Activated effector memory CD4-positive, alpha-beta T cell treated with Interleukin-2 at 50 U/mL for 16 hours (primary cell): ENCODE measurements at regions not wholly inside any gene's neighbourhood (a gene's known extent, or its start where the extent isn't known, plus 50 kb on each side); places are given as distances from the start of the nearest gene placed in this dataset.
"Not testable (repeated sequence)": the region's sequence is repeated elsewhere in the genome, so short reads cannot be mapped to it uniquely, and the experiment has no call there.

Experiments
- DNase-seq: peaks from one replicate; pipeline ENCODE4 v3.0.0-alpha.2; 2020

DNA sequence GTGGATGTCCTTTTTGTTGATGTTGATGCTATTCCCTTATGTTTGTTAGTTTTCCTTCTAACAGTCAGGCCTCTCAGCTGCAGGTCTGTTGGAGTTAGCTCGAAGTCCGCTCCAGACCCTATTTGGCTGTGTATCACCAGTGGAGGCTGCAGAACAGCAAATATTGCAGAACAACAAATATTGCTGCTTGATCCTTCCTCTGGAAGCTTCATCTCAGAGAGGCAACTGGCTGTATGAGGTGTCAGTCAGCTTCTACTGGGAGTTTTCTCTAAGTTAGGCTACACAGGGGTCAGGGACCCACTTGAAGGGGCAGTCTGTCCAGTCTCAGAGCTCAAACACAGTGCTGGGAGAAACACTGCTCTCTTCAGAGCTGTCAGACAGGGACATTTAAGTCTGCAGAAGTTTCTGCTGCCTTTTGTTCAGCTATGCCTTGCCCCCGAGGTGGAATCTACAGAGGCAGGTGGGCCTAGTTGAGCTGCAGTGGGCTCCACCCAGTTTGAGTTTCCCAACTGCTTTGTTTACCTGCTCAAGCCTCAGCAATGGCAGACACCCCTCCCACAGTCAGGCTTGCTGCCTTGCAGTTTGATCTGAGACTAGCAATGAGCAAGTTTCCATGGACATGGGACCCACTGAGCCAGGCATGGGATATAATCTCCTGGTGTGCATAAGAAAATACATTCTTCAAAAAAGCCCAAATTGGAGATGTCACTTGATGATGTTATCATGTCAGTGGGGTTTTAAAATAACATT lies 99.5 kb downstream of the KDM5D start:
- no peak for DNase-seq

DNA sequence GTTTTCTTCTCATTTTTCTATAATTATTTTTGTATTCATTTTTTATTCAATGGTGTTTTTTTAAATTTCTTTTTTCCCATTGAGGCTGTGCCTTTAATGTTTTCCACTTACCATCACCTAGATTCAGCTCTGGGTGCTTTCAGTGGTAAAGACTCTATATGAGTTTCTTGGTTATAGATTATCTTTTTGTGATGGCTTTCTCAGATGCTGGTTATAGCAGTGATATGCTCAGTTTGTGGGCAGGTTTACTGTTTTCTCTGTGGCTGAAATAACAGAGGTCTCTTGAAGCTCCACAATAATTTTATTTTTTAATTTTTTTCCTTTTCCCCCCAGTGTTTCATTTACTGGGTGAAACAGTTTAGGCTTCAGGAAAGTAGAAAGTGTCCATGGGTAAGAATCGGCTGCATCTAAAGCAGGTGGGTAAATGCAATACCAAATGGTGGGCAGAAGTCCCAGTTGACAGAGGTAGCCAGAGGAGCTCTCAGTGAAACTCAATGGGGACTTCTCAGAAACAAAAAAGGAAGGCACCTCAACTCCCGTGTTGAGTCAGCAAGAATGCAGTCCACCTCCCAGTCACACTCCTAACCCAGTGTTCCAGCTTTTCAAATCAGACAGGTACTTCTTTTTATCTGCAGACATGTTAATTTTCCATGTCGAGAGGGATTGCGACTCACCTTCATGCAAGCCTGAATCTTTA lies 106.7 kb downstream of the KDM5D start:
- DNase-seq, result no peak

DNA sequence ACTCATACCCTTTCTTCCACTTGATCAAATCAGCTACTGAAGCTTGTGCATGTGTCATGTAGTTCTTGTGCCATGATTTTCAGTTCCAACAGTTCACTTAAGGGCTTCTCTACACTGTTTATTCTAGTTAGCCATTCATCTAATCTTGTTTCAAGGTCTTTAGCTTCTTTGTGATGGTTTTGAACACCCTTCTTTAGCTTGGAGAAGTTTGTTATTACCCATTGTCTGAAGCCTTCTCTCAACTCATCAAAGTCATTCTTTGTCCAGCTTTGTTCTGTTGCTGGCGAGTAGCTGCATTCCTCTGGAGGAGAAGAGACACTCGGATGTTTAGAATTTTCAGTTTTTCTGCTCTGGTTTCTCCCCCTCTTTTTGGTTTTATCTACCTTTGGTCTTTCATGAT lies 115.6 kb downstream of the KDM5D start:
- no peak for DNase-seq

DNA sequence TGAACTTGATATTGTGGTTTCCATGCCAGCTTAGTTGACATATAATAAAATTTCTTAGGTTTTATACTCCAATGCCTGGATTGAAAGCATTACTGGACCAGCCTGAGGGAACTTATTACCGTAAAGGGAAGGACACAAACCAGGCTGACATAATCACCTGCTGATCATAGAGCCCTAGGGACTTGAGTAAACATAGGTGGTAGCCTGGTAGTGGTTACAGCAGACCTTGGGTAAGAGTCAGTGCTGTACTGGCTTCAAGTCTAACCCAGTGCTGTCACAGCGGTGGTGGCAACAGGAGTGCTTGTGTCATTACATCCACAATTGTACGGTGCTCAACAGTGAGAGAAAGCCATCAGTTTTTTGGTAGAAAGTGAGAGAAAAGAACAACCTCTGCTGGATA lies 122.1 kb downstream of the KDM5D start:
- DNase-seq, result no peak

DNA sequence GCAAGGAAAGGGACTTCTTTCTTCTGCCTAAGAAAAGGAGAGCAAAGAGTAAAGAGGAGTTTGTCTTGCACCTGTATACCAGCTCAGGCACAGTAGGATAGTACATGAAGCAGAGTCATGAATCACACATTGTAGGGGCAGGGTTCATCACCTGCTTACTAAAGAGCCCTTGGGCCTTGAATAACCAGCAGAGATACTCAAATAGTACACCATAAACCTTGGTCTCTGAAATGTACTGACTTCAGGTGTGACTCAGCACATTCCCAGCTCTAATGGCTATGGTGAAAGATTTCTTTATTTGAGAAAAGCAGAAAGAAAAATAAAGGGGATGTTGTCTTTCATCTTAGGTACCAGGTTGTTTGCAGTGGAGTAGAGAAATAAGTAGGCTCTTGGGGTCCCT lies 122.8 kb downstream of the KDM5D start:
- DNase-seq, result no peak

DNA sequence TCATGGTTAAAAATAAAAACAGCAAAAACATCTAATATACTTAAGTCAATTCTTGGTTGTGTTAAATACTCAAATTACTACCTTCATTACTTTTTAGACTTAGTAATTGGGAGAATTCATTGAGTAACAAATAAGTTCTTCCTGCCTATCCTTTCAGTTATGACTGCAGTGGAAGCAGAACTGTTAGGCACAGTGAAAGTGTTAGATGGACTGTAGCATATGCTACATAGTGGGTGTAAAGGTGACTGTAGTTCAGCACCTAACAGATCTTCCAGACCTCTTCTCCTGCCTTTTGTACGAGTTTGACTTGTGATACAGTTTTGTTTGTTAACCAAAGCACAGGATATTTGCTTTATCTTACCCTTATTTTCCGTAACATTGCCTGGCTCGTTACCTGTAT lies 143.4 kb downstream of the KDM5D start:
- no peak for DNase-seq

DNA sequence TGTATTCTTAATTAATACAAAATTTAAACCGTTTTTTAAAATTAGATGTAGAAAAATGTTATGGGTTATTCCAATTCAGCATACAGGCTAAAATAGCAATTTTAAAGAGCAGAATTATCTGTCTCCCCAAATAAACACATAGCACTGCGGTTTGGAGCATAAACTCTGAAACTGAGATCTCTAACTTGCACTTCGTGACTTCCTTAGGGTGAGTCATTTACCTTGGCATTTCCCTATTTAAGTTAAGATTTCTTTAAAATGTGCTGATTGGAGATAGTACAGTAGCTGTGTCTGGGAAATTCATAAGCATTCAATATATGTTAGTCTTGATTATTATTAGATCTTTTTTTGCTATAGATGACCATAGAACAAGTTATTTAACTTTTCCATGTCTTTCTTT lies 143.8 kb downstream of the KDM5D start:
- DNase-seq, result no peak

DNA sequence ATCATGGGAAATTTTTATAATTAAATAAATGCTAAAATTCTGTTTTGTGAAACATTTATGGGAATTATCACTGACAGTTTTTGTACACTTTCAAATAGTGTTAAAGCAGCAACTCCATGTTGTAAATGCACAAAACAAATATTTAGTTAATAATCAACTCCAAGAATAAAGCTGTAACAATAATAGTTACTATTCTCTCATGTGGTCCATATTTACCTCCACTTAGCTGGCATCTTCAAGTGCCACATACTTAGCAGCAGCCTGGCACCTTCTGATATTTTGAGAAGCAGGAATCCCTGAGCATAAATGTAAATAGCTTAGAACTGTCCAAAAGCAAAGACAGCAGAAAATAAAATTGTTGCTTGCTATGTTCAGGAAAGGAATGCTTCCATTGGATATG lies 154.3 kb downstream of the KDM5D start:
- DNase-seq, result no peak

DNA sequence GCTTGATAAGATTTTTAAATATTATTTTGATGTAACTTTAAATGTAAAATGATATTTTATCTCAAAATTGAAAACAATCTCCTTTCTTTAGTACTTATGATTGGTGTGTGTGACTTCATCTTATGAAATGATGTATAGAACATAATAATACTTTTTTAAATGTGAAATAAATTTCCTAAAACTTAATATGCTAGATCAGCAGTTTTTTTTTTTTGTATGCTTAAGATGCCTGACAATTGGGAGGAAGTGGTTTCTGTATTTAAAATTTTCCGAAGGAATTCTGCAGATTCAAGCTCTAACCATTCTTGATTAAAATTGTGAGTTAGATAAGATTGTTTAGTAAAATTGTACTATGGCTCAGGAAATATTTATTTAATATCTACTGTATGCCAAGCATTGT lies 154.9 kb downstream of the KDM5D start:
- no peak for DNase-seq

DNA sequence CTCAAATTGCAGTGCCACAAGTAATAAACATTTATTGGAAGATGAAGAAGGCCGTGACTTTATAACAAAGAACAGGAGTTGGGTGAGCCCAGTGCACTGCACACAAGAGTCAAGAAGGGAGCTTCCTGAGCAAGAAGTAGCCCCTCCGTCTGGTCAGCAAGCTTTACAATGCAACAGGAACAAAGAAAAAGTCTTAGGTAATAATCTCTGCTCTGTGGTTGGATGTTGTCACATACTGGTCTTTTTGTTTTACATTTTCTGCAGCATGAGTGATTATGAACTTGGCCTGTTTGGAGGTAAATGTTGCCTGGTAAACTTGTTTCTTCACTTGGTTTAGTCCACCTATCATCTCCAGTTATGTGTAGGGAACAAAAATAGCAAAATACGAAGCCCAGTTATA lies 157.2 kb downstream of the KDM5D start:
- no peak for DNase-seq

DNA sequence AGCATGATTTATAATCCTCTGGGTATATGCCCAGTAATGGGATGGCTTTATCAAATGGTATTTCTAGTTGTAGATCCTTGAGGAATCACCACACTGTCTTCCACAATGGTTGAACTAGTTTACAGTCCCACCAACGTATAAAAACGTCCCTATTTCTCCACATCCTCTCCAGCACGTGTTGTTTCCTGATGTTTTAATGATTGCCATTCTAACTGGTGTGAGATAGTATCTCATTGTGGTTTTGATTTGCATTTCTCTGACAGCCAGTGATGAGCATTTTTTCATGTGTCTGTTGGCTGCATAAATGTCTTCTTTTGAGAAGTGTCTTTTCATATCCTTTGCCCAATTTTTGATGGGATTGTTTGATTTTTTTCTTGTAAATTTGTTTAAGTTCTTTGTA lies 163.5 kb downstream of the KDM5D start:
- DNase-seq, result not testable (repeated sequence)

DNA sequence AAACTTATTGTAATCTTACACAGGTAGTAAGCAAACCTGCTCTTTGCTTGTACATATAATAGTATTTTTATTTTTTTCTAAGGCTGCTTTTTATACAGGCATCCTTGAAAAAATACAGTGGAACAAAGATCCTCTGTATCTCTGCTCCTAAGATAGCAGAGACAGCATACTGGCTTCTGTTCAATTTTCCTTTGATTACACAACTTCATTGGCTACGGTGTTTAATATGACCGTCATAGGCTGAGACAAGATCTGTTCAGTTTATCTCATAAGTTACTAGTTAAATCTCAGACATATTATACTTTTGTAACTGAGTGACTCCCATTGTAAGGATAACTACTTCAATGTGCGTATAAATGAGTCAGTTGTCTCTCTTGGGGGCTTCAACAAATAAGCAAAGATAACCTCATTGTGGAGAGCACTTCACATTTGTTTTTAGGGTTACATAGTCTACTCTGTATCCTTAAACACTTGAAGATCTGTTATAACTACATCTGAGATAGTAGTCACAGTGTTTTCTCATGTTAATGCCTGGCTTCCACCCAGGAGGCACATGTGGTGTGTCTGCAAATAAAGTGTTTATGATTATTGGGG lies 166.1 kb downstream of the KDM5D start:
- no peak for DNase-seq

DNA sequence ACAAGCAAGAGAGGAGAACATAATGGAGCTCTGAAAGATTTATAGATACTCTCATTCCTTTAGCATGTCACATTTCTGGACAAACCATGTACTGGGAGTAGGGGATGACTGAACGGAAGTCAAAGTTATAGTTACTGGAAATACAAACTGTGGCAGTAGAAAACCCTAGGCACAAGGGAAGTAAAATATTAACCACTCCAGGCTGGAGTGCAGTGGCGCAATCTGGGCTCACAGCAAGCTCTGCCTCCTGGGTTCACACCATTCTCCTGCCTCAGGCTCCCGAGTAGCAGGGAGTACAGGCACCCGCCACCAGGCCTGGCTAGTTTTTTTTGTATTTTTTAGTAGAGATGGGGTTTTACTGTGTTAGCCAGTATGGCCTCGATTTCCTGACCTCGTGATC lies 167.3 kb downstream of the KDM5D start:
- DNase-seq, result no peak

DNA sequence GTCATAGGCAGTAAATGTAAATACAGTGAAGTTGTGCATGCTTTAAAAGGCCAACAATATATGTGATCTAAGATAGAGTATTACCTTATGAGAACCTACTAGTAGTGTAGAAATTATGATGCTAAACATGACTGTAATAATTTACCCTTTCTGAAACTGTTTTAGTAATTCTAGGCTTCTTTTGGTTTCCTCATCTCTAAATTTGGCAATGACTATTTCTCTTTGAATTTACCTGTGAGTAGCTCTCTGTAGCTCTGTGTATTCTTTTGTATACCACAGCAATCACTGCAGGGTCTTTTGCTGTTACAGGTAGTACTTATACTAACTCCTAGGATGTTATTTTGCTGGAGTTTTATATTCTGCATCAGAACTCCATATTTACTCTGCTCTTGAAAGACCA lies 169.6 kb downstream of the KDM5D start:
- DNase-seq, result no peak

DNA sequence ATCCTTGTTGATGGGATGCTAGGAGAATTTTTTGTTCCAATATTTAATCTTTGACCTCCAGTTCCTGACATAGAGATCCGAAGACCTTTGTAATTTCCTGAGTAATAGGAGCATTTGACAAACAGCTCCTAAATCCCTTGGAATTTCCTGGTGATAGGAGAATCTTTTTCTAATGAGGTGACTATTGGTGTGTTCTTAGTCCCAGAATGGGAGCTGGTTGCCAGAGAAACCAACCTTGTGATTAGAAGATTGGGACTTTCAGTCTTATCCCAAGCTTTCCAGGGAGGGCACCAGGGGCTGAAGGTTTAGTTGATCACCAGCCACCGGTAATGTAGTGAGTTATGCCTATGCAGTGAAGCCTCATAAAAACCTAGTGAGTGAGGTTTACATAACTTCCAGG lies 170.9 kb downstream of the KDM5D start:
- no peak for DNase-seq

DNA sequence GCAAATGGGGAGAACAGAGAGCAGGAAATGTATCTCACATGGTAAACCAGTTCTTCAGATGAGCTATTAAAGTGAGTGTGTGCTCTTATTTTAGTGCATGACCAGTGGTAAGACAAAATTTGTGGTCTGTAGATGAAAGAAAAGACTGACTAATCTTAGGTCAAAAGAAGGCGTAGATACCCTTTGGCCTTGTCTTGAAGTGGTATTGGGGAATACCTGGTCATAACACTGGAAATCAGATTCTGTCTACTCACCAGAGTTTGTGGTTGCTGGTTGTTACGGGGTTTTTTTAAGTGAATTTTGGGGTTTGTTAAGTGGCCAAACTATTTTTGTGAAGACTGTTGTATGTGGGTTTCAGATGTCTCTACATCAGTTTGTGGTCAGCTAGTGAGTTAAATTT lies 173.5 kb downstream of the KDM5D start:
- no peak for DNase-seq

DNA sequence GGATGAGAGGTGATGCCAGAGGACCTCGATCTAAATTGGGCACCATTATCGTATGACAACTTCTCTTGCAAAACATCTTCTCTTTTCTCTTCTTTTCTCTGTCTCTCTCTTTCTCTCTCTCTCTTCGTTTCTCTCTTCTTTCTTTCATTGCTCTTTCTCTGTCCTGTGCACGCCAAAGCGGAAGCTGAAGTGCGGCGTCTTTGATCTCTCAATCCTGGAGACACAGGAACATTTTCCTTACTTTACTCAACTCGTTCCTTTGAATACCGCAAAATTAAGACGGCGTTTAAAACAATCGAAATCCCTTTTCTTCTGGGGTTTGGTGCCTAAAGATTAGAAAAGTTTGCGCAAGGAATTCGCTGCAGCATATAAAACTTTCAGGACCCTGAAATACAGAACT lies 176.6 kb downstream of the KDM5D start:
- no peak for DNase-seq

DNA sequence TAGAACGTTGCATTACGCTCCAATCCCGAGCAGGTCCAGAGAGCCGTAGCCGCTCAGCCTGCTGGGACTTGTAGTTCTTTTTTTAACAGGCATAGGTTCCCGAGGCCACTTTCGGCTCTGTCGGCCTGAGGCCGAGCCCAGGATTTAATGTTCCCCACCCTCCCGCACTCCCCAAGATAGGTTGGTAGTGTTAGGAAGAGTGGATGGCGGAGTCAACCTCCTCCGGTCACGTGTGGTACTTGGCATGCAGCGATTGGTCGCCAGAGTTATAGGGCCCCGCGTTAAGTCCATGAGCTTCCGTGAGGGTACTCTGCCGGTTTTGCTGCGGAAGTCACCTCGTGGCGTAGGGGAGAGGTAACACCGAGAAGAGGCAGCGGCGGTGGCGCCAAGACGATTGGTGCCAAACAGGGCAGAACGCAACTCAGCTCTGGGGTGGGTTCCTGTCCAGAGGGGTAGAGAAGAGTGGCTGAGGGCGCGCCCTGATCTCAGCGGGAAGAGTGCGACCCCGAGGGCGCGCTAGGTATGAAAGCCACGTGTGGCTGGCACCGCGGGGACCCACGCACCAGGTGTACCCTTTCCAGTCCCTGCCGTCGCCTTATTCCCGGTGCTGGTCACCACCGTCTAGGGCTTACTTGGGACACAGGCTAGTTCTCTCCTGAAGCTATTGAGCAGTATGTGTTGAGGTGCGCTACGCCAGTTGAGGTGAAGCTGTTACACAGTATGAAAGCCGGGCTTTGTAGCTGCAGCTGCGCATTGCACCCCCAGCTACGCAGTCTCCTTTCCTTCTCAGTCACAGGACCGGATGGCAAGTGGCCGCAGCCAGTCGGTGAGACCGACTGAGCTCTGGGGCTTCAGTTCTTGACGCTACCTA lies 177.2 kb downstream of the KDM5D start:
- peak; percentile 72 for DNase-seq

DNA sequence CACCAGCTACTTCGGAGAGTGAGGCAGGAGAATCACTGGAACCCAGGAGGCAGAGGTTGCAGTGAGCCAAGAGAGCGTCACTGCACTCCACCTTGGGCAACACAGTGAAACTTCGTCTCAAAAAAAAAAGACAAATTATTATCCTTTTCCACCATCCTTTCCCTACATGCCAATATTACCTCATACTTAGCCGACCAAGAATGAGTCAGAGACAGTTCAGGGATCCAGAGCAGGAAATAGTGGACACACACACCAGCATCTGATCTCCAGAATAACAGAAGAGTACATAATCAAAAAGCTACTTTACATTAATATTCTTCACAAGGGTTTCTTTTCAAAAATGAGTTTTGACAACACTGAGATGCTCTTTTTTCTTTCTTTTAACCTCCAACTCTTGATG lies 185.4 kb downstream of the KDM5D start:
- no peak for DNase-seq

DNA sequence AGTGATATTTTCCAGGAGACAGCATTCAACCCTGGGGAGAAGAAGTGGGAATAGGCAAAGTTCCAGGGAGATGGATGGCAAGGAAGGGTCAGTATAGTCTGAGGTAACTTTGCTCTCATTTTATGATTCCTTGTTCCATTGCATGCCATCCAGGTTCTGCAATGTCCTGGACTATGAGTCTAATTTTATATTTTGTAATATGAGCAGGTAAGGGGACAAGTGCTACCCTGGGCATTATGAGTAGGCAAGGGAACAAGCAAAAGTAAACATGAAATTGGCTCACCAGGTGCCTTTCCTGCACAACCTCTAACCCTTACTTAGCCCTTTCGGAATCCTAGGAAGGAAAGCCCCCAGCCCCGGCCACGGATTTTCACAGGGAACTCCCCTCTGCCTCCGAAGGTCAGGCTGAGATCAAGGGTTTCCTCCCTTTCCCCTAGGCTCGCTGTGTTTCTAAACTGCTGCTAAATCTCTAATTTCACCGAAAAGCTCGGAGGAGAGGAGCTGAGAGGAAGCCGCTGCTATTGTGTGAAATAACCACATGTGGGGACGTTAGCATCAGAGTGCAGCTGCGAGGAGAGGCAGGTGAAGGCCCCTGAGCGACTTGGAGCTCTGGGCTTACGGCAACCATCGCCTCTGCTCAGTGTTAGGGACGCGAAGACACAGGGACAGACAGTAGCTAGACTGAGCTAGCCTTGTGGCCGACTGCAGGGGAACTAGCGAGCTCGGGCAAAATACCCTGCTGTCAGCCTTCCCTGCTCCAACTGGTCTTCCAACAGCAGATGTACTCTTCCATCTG lies 194.7 kb downstream of the KDM5D start:
- no peak for DNase-seq

DNA sequence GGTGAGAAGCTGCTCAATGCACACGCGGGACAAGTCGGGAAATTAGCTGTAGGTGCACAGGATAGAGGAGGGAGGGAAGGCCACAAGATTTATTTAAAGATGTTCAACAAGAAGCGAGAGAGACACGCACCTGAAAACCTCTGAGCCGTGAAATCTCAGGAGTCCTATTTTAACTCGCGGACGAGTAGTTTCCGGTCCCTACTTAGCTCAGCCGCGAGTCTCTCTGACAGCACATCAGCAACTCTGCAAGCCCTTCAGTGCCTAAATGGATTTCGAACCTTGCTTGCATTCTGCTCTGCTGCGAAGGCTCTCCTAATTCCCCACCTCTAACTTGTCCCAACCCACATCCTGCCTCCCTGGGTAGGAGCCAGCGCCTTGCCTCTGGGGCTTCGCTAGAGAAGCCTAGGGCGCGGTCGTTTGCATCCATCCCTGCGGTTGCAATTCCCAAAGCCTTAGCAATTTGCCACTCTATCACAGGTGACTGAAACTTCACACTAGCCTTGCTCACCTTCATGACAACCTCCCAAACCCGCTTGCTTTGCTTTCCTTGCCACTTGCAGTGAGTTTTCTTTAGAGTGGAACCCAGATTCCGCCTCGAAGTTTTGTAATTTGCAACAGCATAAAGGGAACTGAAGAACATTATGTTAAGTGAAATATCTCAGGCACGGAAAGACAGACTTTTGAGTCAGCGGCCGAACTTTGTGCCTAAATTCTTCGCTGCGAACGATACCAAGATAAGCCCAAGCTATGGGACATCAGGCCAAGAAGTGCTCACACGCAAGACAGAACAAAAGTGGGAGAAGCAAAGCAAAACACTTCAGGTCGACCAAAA lies 202.8 kb downstream of the KDM5D start:
- no peak for DNase-seq

DNA sequence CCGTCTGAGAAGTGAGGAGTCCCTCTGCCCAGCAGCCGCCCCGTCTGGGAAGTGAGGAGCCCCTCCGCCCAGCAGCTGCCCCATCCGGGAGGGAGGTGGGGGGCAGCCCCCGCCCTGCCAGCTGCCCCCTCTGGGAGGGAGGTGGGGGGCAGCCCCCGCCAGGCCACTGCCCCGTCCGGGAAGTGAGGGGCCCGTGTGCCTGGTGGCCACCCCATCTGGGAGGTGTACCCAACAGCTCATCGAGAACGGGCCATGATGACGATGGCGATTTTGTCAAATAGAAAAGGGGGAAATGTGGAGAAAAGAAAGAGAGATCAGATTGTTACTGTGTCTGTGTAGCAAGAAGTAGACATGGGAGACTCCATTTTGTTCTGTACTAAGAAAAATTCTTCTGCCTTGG lies 208.8 kb downstream of the KDM5D start:
- not testable (repeated sequence) for DNase-seq
